ENCODE measurements at regions not wholly inside any gene's neighbourhood (a gene's known extent, or its start where the extent isn't known, plus 50 kb on each side); places are given as distances from the start of the nearest gene placed in this dataset.
"Not testable (repeated sequence)": the region's sequence is repeated elsewhere in the genome, so short reads cannot be mapped to it uniquely, and the experiment has no call there.

- no peak for TF ChIP-seq CTCF (IDR thresholded peaks at IDR 0.05; ENCODE audit: insufficient read depth, low read length, poor library complexity, severe bottlenecking)
- Histone ChIP-seq H3K4me3 (replicated peaks; ENCODE audit: low read depth, low read length) (no peak overlapping the region), H3K27me3 (replicated peaks; ENCODE audit: control insufficient read depth, insufficient read depth, low read length) (no peaks in the 10 kb centered on the region), H3K36me3 (ENCODE audit: control insufficient read depth, insufficient read depth, low read length) (no peaks in the 10 kb centered on the region)
- no peak for DNase-seq (ENCODE audit: extremely low read depth, insufficient read length)
These were observed 1184.4 kb upstream of the ADGRB3 start for GRCh38 chr6:67450641-67451040.

- TF ChIP-seq CTCF (IDR thresholded peaks at IDR 0.05; ENCODE audit: insufficient read depth, low read length, poor library complexity, severe bottlenecking), result no peak
- no peaks in the 10 kb centered on the region for H3K27me3 ChIP-seq (replicated peaks; ENCODE audit: control insufficient read depth, insufficient read depth, low read length)
- H3K4me3 ChIP-seq (replicated peaks; ENCODE audit: low read depth, low read length), result no peak overlapping the region
- no peak for DNase-seq (ENCODE audit: extremely low read depth, insufficient read length)
- no peaks in the 10 kb centered on the region for H3K36me3 ChIP-seq (ENCODE audit: control insufficient read depth, insufficient read depth, low read length)
These were observed 1185.5 kb upstream of the ADGRB3 start for GRCh38 chr6:67449602-67450001.

GRCh38 chr6:67433124-67433523, 1202.0 kb upstream of the ADGRB3 start:
- H3K36me3 ChIP-seq (ENCODE audit: control insufficient read depth, insufficient read depth, low read length), result no peaks in the 10 kb centered on the region
- no peaks in the 10 kb centered on the region for H3K27me3 ChIP-seq (replicated peaks; ENCODE audit: control insufficient read depth, insufficient read depth, low read length)
- DNase-seq (ENCODE audit: extremely low read depth, insufficient read length), result no peak
- no peak for TF ChIP-seq CTCF (IDR thresholded peaks at IDR 0.05; ENCODE audit: insufficient read depth, low read length, poor library complexity, severe bottlenecking)
- no peak overlapping the region for H3K4me3 ChIP-seq (replicated peaks; ENCODE audit: low read depth, low read length)

GRCh38 chr6:67431076-67431475, 1204.0 kb upstream of the ADGRB3 start:
- Histone ChIP-seq H3K36me3 (ENCODE audit: control insufficient read depth, insufficient read depth, low read length) (no peaks in the 10 kb centered on the region), H3K27me3 (replicated peaks; ENCODE audit: control insufficient read depth, insufficient read depth, low read length) (no peaks in the 10 kb centered on the region), H3K4me3 (replicated peaks; ENCODE audit: low read depth, low read length) (no peak overlapping the region)
- TF ChIP-seq CTCF (IDR thresholded peaks at IDR 0.05; ENCODE audit: insufficient read depth, low read length, poor library complexity, severe bottlenecking), result no peak
- no peak for DNase-seq (ENCODE audit: extremely low read depth, insufficient read length)

- not testable (repeated sequence) for H3K4me3 ChIP-seq (replicated peaks; ENCODE audit: low read depth, low read length); DNase-seq (ENCODE audit: extremely low read depth, insufficient read length); H3K27me3 ChIP-seq (replicated peaks; ENCODE audit: control insufficient read depth, insufficient read depth, low read length); H3K36me3 ChIP-seq (ENCODE audit: control insufficient read depth, insufficient read depth, low read length)
These were observed 1208.4 kb upstream of the ADGRB3 start for GRCh38 chr6:67426686-67427085.

- no peak for DNase-seq (ENCODE audit: extremely low read depth, insufficient read length)
- no peaks in the 10 kb centered on the region for H3K36me3 ChIP-seq (ENCODE audit: control insufficient read depth, insufficient read depth, low read length)
- no peak for TF ChIP-seq CTCF (IDR thresholded peaks at IDR 0.05; ENCODE audit: insufficient read depth, low read length, poor library complexity, severe bottlenecking)
- H3K4me3 ChIP-seq (replicated peaks; ENCODE audit: low read depth, low read length), result no peak overlapping the region
- H3K27me3 ChIP-seq (replicated peaks; ENCODE audit: control insufficient read depth, insufficient read depth, low read length), result no peaks in the 10 kb centered on the region
These were observed 1223.0 kb upstream of the ADGRB3 start for GRCh38 chr6:67412035-67412434.
